ENCODE measurements at regions not wholly inside any gene's neighbourhood (a gene's known extent, or its start where the extent isn't known, plus 50 kb on each side); places are given as distances from the start of the nearest gene placed in this dataset.

GRCh38 chr3:30461311-30461710 lies 145.1 kb upstream of the TGFBR2 start:
- H3K27me3 ChIP-seq (ENCODE audit: control insufficient read depth, insufficient read depth, low read length) = no peaks in the 10 kb centered on the region
- DNase-seq (ENCODE audit: low read depth) = no peak
- ChIA-PET POLR2A (no interaction called here), CTCF (no interaction called here)
- no peak for TF ChIP-seq CTCF (IDR thresholded peaks at IDR 0.05; ENCODE audit: insufficient read depth, low read depth, low read length)
- H3K4me3 ChIP-seq (ENCODE audit: low read depth, low read length) = no peak overlapping the region
- H3K36me3 ChIP-seq (ENCODE audit: control insufficient read depth, insufficient read depth, low read length) = no peaks in the 10 kb centered on the region

GRCh38 chr3:30462721-30463470 lies 143.5 kb upstream of the TGFBR2 start:
- ChIA-PET POLR2A (no interaction called here), CTCF (interaction anchor here (0.9 kb wide), 1 partner anchor 265 kb away, joined by 3 read pairs; no protein-coding TSS in a partner anchor)
- Histone ChIP-seq H3K4me3 (ENCODE audit: low read depth, low read length) (no peak overlapping the region), H3K27me3 (ENCODE audit: control insufficient read depth, insufficient read depth, low read length) (no peaks in the 10 kb centered on the region), H3K36me3 (ENCODE audit: control insufficient read depth, insufficient read depth, low read length) (no peaks in the 10 kb centered on the region)
- no peak for DNase-seq (ENCODE audit: low read depth)
- no peak for TF ChIP-seq CTCF (IDR thresholded peaks at IDR 0.05; ENCODE audit: insufficient read depth, low read depth, low read length)

- TF ChIP-seq CTCF (IDR thresholded peaks at IDR 0.05; ENCODE audit: insufficient read depth, low read depth, low read length) = no peak
- CTCF ChIA-PET = no interaction called here
- H3K36me3 ChIP-seq (ENCODE audit: control insufficient read depth, insufficient read depth, low read length) = no peaks in the 10 kb centered on the region
- no peaks in the 10 kb centered on the region for H3K27me3 ChIP-seq (ENCODE audit: control insufficient read depth, insufficient read depth, low read length)
- POLR2A ChIA-PET = no interaction called here
- DNase-seq (ENCODE audit: low read depth) = no peak
- H3K4me3 ChIP-seq (ENCODE audit: low read depth, low read length) = no peak overlapping the region
Measured at GRCh38 chr3:30464381-30464780, 142.0 kb upstream of the TGFBR2 start.

GRCh38 chr3:30465454-30465853 lies 140.9 kb upstream of the TGFBR2 start:
- POLR2A ChIA-PET = no interaction called here
- CTCF ChIA-PET = no interaction called here
- no peak for TF ChIP-seq CTCF (IDR thresholded peaks at IDR 0.05; ENCODE audit: insufficient read depth, low read depth, low read length)
- Histone ChIP-seq H3K36me3 (ENCODE audit: control insufficient read depth, insufficient read depth, low read length) (no peaks in the 10 kb centered on the region), H3K27me3 (ENCODE audit: control insufficient read depth, insufficient read depth, low read length) (no peaks in the 10 kb centered on the region), H3K4me3 (ENCODE audit: low read depth, low read length) (no peak overlapping the region)
- no peak for DNase-seq (ENCODE audit: low read depth)

- ChIA-PET POLR2A (no interaction called here), CTCF (interaction anchor here (1.1 to 1.3 kb wide), 3 partner anchors 19 to 226 kb away, joined by 3 to 4 read pairs (median 4); no protein-coding TSS in a partner anchor)
- Histone ChIP-seq H3K36me3 (ENCODE audit: control insufficient read depth, insufficient read depth, low read length) (no peaks in the 10 kb centered on the region), H3K4me3 (ENCODE audit: low read depth, low read length) (no peak overlapping the region), H3K27me3 (ENCODE audit: control insufficient read depth, insufficient read depth, low read length) (no peaks in the 10 kb centered on the region)
- no peak for TF ChIP-seq CTCF (IDR thresholded peaks at IDR 0.05; ENCODE audit: insufficient read depth, low read depth, low read length)
- no peak for DNase-seq (ENCODE audit: low read depth)
Measured at GRCh38 chr3:30467596-30468238, 138.7 kb upstream of the TGFBR2 start.
